ENCODE measurements at regions not wholly inside any gene's neighbourhood (a gene's known extent, or its start where the extent isn't known, plus 50 kb on each side); places are given as distances from the start of the nearest gene placed in this dataset.

- intact Hi-C loops (cut with DNase I), result no loop called here
- Histone ChIP-seq H3K36me3 (no peaks in the 10 kb centered on the region), H3K27ac (no peak overlapping the region), H3K4me1 (no peaks in the 10 kb centered on the region), H3K9me3 (no peaks in the 10 kb centered on the region), H3K27me3 (no peaks in the 10 kb centered on the region), H3K4me3 (no peak overlapping the region)
- WGBS, 2 donors, result 63 to 78% methylated on average over 2 of the region's 2 CpGs
- DNase-seq, result no peak
- TF ChIP-seq POLR2A (IDR thresholded peaks at IDR 0.05), result no peak
- no peak for TF ChIP-seq POLR2AphosphoS5 (IDR thresholded peaks at IDR 0.05)
- no peak for TF ChIP-seq EP300 (IDR thresholded peaks at IDR 0.05)
- no peak for TF ChIP-seq CTCF (IDR thresholded peaks at IDR 0.05)
These were observed 375.9 kb downstream of the NXPH1 start for GRCh38 chr7:8809320-8809719.

- Histone ChIP-seq H3K27me3 (no peaks in the 10 kb centered on the region), H3K9me3 (no peaks in the 10 kb centered on the region), H3K27ac (no peak overlapping the region), H3K4me3 (no peak overlapping the region), H3K36me3 (no peaks in the 10 kb centered on the region), H3K4me1 (no peaks in the 10 kb centered on the region)
- intact Hi-C loops (cut with DNase I), result no loop called here
- WGBS, 2 donors, result 9 to 40% methylated on average over 3 of the region's 3 CpGs
- TF ChIP-seq POLR2AphosphoS5 (IDR thresholded peaks at IDR 0.05), result no peak
- no peak for TF ChIP-seq EP300 (IDR thresholded peaks at IDR 0.05)
- TF ChIP-seq POLR2A (IDR thresholded peaks at IDR 0.05), result no peak
- no peak for TF ChIP-seq CTCF (IDR thresholded peaks at IDR 0.05)
- DNase-seq, result no peak
These were observed 384.1 kb downstream of the NXPH1 start for GRCh38 chr7:8817448-8818036.

- Histone ChIP-seq H3K9me3 (no peaks in the 10 kb centered on the region), H3K36me3 (no peaks in the 10 kb centered on the region), H3K4me1 (no peaks in the 10 kb centered on the region), H3K4me3 (no peak overlapping the region), H3K27ac (no peak overlapping the region), H3K27me3 (no peaks in the 10 kb centered on the region)
- TF ChIP-seq EP300 (IDR thresholded peaks at IDR 0.05) (no peak), POLR2AphosphoS5 (IDR thresholded peaks at IDR 0.05) (no peak), CTCF (IDR thresholded peaks at IDR 0.05) (no peak), POLR2A (IDR thresholded peaks at IDR 0.05) (no peak)
- intact Hi-C loops (cut with DNase I), result no loop called here
- no peak for DNase-seq
- 72 to 84% methylated on average over 2 of the region's 2 CpGs for WGBS, 2 donors
These were observed 385.0 kb downstream of the NXPH1 start for GRCh38 chr7:8818406-8818805.

GRCh38 chr7:8822595-8822994 is 389.2 kb downstream of the NXPH1 start:
- no peak for DNase-seq
- no peak overlapping the region for H3K4me3 ChIP-seq
- no peak overlapping the region for H3K27ac ChIP-seq
- H3K36me3 ChIP-seq, result no peaks in the 10 kb centered on the region
- no peaks in the 10 kb centered on the region for H3K27me3 ChIP-seq
- TF ChIP-seq CTCF (IDR thresholded peaks at IDR 0.05) (no peak), EP300 (IDR thresholded peaks at IDR 0.05) (no peak), POLR2AphosphoS5 (IDR thresholded peaks at IDR 0.05) (no peak), POLR2A (IDR thresholded peaks at IDR 0.05) (no peak)
- intact Hi-C loops (cut with DNase I), result no loop called here
- no peaks in the 10 kb centered on the region for H3K9me3 ChIP-seq
- H3K4me1 ChIP-seq, result no peaks in the 10 kb centered on the region
- 17 to 53% methylated on average over 2 of the region's 2 CpGs for WGBS, 2 donors

- no peaks in the 10 kb centered on the region for H3K36me3 ChIP-seq
- TF ChIP-seq POLR2AphosphoS5 (IDR thresholded peaks at IDR 0.05) (no peak), EP300 (IDR thresholded peaks at IDR 0.05) (no peak), POLR2A (IDR thresholded peaks at IDR 0.05) (no peak), CTCF (IDR thresholded peaks at IDR 0.05) (no peak)
- no peak for DNase-seq
- no peak overlapping the region for H3K27ac ChIP-seq
- H3K4me1 ChIP-seq, result no peaks in the 10 kb centered on the region
- no peaks in the 10 kb centered on the region for H3K27me3 ChIP-seq
- 92 to 95% methylated on average over 2 of the region's 2 CpGs for WGBS, 2 donors
- no peak overlapping the region for H3K4me3 ChIP-seq
- H3K9me3 ChIP-seq, result no peaks in the 10 kb centered on the region
- intact Hi-C loops (cut with DNase I), result no loop called here
These were observed 390.1 kb downstream of the NXPH1 start for GRCh38 chr7:8823486-8823885.

All from sigmoid colon (tissue), 6 donors.